GM19023 (cell line): ENCODE measurements at regions not wholly inside any gene's neighbourhood (a gene's known extent, or its start where the extent isn't known, plus 50 kb on each side); places are given as distances from the start of the nearest gene placed in this dataset.
"Not testable (repeated sequence)": the region's sequence is repeated elsewhere in the genome, so short reads cannot be mapped to it uniquely, and the experiment has no call there.

Source experiments
- ATAC-seq: cut with Tn5 transposase; IDR thresholded peaks from one replicate; pipeline ENCODE4 v1.9.1; 2021; ENCODE audit warnings: mild to moderate bottlenecking, moderate library complexity; ENCODE audit not compliant: unreplicated experiment

DNA sequence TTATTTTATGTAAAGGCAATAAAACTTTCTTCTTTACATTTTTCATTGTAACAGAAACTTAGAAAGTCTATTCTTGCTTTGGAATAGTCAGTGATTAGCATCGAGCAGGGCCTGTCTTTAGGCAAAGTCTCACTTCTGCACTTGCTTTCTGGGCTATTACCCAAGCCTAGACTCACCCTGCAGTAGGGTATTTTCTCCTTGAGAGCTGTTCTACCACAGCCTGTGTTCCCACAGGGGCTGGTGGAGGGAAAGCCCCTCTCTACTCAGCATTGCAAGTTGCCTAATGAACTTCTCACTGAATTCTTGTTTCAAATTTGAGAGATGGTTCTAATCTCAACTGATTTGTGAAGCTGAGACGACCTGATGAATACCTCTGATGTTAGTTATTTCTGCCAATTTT lies 111.7 kb upstream of the KLHL14 start:
- peak; percentile 90 for ATAC-seq

DNA sequence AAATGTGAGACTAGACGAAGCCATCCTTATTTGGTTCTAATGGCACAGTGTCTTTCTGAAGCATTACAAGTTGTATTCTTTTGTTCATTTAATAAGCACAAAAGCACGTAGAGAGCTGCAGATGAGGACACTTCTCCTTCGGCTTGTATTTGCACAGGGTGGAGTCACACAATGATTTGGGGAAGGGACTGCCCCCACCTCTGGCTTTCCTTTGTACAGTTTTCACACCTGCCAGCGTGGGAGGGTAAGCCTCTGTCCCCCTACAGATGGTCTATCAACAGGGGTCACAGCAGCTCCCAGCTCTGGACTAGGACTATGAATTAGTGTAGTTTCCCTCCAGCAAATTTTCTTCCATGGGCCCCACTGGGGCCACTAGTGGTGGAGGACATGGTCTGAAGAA lies 108.2 kb upstream of the KLHL14 start:
- ATAC-seq, result no peak

DNA sequence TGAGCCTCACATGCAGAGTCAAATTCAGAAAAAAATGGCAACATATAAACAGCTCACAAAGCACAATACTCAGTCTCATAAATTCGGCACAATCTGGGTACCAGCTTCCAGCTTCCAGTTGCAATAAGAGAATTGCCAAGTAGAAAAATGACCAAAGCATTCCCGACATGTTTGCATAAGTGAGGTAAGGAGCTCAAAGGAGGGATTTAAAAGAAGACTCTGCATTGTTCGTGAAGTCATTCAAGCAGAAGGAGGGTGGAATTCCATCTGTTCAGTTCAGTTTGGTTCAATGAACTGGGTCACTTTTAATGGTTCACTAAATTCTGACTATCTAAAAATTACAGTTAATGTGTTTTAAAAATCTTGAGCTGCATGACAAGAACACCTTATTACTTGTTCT lies 106.7 kb upstream of the KLHL14 start:
- no peak for ATAC-seq

DNA sequence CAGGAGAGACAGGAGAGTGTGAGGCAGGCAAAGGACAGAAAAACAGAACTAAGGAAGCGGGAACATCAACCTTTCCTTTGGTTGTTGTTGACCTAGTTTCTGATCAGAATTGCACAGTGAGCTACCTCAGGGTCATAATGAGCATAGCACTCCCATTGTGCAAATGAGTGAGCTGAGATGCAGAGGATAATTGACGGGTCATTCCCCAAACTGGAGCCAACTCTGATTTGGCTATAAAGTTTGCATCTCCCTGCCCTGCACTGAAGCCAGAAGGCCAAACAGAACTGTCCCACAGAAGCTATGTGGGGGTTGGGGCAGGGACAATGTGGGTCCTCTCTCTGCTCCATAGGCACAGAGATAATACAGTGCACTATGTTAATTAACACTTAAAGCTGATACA lies 105.6 kb upstream of the KLHL14 start:
- ATAC-seq, result no peak

DNA sequence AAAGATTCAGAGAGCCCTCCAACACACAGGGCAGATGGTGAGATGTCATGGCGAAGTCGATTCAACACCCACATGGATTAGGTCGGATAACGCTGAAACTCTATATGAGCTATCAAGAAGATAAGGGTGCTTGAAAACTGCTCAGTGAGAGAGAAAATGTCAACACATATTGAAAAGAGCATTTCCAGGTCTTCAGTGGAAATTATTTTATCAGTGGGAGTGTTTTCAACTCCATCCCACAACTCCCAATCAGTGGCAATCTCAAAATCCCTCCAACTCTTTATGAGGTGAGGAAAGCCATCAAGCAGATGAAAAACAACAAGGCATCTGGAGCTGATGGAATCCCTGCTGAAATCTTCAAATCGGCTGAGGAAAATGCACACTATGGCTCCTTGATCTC lies 104.5 kb upstream of the KLHL14 start:
- no peak for ATAC-seq

DNA sequence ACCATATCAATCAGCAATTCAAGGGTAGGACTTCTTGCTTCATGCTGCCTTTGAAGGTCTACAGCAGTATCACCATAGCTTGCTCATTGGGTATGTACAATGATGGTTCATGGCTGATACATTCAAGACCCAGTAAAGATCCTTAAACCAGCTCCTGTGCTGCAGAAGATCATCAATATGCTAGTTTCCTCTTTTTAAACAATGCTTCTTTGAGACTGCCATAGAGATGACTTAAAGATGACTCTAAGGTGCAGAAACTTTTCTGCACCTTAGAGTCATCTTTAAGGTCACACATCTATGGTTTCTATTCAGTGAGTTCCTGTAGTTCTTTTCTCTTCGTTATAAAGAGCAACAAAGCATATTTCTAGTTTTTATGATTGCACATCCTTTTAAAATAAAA lies 102.8 kb upstream of the KLHL14 start:
- ATAC-seq, result no peak

DNA sequence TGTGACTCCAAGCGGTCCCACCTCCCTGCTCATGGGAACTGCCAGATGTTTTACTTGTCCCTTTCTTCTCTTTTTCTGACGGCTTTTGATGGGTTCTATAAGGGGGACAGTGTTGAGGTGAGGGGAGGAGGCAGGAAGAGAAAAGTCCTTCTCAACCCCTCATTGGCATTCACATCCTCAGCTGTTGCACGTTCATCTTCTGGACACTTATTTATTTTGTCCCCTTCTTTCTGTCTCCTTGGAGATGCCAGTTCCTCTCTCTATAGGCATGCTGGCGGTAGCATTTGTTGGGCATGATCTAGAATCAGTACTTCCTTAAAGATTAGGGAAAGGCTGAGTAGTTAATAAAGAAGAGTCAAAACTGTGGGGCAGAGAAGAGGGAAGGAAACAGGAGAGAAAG lies 99.0 kb upstream of the KLHL14 start:
- ATAC-seq, result no peak

DNA sequence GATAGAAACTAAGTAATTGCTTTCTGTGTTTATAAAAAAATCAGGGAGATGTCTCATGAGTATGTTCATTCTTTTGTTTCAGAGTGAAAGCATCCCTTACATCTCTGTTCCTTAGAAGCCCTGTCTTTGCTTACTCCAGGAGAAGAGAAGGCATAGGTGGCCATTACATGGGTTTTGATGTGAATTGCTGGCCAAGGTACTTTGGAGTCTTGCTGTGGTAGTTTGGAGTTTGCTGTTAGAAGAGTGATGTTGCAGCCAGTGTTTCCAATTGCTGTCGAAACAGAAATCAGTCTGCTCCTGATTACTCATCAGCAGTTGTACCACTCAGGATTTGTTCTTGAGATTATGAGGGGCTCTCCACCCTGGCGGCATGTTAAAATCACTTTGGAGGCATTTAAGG lies 97.8 kb upstream of the KLHL14 start:
- no peak for ATAC-seq

DNA sequence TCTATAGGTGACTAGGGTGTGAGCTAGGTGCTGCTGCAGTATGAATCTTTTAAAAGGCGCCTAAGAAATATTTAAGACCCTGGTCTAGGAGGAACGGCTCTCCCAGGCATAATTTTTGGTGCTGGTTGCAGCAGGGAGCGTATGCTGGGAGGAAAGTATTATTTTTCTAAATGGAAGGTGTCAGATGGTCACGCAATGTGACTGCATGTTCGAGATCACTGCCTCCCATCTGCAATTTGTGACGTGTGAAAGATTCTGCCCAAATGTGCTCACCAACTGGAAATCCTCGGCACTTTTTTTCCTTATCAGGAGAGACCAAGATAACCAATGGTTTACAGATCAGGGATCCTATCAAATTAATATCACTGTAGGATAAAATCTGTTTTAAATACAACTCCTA lies 95.6 kb upstream of the KLHL14 start:
- ATAC-seq, result no peak

DNA sequence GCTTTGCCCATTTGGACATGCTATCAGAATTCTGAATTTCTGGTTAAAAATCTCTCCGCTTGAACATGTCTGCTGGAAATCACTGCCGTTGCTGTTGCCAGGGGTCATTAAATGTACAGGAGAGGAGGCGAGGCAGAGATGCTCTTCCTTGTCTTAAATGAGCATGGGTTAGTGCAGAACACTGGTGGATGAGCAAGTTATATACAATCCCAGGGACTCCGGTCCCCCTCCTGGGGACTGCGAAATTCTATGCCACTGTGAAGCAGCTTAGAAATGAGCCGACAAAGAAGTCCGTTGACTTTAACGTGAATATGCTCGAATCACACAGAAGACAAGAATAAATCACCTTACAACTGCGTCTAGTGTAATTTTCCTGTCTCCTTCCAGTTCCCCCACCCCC lies 95.1 kb upstream of the KLHL14 start:
- no peak for ATAC-seq

DNA sequence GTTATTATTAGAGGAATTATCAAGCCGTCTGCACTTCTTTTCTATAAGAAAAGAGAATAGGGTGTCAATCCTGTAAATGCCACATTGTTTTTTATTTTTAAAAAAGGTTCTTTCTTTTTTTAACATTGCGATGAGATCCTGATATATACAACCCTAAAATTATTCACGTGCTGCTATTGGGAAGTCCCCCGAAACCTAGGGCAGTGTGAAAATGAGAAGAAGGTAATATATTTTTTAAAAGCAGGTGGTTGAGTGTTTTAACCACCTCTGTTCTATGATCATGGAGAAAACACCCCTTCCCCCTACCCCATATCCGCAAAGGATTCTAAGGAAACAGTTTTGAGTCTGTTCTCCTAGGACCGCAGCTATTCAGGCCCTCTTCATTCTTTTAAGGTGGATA lies 94.5 kb upstream of the KLHL14 start:
- no peak for ATAC-seq

DNA sequence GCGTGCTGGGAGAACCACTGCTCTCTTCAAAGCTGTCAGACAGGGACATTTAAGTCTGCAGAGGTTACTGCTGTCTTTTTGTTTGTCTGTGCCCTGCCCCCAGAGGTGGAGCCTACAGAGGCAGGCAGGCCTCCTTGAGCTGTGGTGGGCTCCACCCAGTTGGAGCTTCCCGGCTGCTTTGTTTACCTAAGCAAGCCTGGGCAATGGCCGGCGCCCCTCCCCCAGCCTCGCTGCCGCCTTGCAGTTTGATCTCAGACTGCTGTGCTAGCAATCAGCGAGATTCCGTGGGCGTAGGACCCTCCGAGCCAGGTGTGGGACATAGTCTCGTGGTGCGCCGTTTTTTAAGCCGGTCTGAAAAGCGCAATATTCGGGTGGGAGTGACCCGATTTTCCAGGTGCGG lies 89.2 kb upstream of the KLHL14 start:
- ATAC-seq, result not testable (repeated sequence)

DNA sequence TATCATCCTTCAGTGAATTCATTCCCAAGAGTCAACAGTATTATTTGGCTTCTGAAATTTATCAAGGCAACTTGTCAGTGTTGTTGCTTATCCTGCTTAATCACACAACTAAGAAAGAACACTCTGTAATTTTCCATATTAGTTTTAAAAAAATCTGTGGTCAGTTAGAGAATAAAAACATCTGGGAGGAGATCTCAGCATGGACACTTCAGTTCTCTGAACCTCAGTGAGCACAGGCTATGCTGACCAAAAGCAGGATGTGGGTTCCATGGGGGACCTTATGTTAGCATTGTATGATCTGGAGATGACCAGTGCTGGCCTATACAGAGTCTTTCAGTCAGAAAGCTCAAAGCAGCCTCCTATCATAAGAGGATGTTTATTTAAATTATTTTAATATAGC lies 79.1 kb upstream of the KLHL14 start:
- ATAC-seq, result no peak

DNA sequence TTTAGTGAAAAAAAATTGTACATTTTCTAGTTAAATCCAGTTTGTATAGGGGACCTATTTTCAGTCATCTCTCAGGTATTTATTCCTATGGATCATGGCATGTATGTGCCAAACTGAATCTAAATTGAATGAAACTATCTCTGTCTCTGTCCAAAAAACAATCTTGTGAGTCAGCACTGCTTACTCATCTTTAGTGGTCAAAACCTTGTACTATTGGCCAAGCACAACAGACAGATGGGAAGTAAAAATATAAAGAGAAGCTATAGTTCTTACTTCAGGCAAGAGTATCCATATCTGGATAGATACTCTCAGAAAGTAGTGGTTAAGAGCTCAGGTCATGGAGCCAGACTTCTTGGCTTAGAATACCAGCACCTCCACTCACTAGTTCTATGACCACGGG lies 76.0 kb upstream of the KLHL14 start:
- no peak for ATAC-seq

DNA sequence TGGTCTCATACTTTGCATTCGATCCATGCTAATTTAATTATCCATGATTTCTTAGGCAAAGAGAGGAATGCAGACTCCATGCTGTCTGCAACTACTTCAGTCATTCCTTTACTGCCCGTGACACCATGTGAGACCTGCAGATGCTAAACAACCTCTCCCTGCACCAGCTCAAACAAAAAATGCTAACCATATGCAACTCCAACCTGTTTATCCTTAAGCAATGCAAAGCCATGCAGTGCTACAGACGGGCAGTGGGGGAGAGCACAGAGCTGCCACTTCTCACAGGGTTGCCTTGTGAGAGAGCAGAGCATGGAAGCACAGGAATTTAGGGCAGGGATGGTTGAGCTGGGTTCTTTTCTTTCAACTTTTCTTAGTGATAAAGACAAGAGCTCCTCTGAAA lies 74.9 kb upstream of the KLHL14 start:
- ATAC-seq, result no peak

DNA sequence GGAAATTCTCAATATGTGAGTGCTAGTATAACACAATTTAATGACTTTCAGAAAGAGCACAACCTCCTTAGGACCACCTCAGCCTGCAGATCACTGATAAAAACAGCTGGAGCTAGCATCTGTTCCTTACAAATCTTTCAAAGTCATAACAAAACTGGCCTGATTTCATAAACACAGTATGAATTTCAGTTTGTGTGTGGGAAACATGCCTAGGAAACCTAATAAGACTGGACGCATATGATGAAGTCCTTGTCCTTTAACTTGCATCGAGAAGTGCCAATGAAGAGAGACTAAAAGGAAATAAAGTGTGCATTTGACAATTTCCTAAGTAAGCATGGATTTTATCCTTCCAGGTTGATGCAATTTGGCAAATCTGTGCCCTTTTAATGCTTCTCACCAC lies 74.1 kb upstream of the KLHL14 start:
- ATAC-seq, result no peak

DNA sequence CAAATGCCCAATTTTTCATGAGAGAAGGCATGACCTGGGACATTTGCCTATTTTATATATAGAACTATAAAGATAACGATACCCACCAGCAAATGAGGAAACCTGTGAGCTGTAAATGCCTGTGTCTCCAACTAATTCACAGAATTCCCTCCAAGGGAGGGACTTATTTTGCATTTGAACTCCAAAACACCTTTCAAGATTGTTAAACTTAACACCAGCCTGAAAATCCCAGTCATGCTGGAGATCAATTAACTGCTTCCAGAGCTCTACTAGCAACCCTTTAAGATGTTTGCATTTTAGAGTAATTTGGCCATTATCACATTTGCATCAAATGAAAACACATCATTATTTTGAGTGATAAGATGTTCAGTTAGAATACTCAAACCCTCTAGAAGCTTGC lies 68.1 kb upstream of the KLHL14 start:
- no peak for ATAC-seq

DNA sequence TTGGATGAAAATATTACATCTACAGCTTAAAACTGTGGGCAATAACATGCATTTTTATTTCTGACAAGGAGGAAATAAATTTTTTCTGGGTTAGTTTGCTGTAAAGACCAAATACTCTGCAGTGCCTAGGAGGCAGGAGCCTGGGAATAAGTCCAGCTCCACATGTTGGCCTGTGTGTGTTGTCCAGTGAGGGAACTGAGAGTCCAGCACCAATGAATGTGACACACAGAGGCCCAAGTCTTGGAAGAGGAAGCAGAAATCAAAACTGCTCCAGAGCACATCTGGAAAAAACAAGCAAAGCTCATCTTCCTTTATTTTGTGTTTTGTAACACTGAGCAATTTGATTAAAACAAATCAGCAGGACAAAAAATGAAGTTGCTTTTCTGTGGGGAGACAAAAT lies 63.1 kb upstream of the KLHL14 start:
- ATAC-seq, result no peak

DNA sequence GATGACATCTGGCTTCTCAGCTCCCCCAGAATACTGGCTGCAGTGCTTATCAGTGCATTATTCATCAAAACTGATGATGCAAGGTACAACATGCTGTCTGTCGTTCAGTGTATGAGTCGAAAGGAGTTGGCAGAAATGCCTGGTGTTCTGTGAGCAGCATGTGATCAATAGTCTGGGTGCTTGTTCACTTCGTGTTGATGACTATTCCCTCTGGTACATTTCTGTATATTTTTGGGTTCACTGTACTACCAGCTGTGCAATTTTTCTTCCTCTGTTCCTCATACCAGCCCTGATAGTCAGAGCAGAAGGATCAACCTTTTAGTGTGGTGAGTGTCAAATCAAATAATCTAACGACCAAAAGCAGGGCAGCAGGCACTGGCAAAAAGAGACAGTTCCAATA lies 59.0 kb upstream of the KLHL14 start:
- ATAC-seq, result no peak

DNA sequence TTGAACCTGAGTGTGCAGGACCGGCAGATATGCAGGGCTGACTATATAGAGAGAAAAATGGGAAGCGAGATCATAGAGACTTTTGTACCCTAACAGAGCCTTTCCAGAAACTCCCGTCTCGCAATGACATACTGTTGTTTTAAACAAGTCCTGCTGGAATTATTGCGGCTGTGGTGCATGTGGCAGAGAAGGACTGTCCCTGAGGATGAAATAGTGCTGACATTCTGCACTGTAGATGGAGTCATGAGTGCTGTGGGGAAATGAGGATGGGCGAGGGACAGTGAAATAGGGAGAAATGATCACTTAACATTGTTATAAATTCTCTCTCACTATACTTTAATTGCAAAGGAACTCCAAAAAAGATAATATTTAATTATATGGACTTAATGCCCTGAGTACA lies 50.4 kb upstream of the KLHL14 start:
- ATAC-seq, result no peak
